ENCODE measurements at regions not wholly inside any gene's neighbourhood (a gene's known extent, or its start where the extent isn't known, plus 50 kb on each side); places are given as distances from the start of the nearest gene placed in this dataset.

- DNase-seq = no peak
- TF ChIP-seq CTCF (IDR thresholded peaks at IDR 0.05) (no peak), POLR2A (IDR thresholded peaks at IDR 0.05) (no peak)
- 90 to 93% methylated on average over 2 of the region's 2 CpGs for WGBS, 2 donors
These were observed 77.2 kb upstream of the ARPP21 start for GRCh38 chr3:35562141-35562540.

GRCh38 chr3:35565048-35565447 lies 74.3 kb upstream of the ARPP21 start:
- Histone ChIP-seq H3K36me3 (ENCODE audit: low read depth, missing control alignments) (no peaks in the 10 kb centered on the region), H3K4me1 (no peaks in the 10 kb centered on the region), H3K9me3 (no peaks in the 10 kb centered on the region), H3K4me3 (no peak overlapping the region), H3K27me3 (no peaks in the 10 kb centered on the region), H3K27ac (no peak overlapping the region)
- no peak for TF ChIP-seq CTCF (IDR thresholded peaks at IDR 0.05)
- no peak for DNase-seq
- intact Hi-C loops (cut with DNase I; ENCODE audit: low total_unique reads) = no loop called here

More at GRCh38 chr3:35562141-35562540, 77.2 kb upstream of the ARPP21 start:
- intact Hi-C loops (cut with DNase I; ENCODE audit: low total_unique reads) = no loop called here
- Histone ChIP-seq H3K27ac (no peak overlapping the region), H3K36me3 (ENCODE audit: low read depth, missing control alignments) (no peaks in the 10 kb centered on the region), H3K4me3 (no peak overlapping the region), H3K4me1 (no peaks in the 10 kb centered on the region), H3K9me3 (no peaks in the 10 kb centered on the region), H3K27me3 (no peaks in the 10 kb centered on the region)

Small RNA genes lying in the stretch of these regions (small RNA-seq; reads per million reads assigned to genes)
- 0 reads per million in 2 donors for gene RNU6-243P
